Gastroesophageal sphincter (tissue), 3 donors: ENCODE measurements at regions not wholly inside any gene's neighbourhood (a gene's known extent, or its start where the extent isn't known, plus 50 kb on each side); places are given as distances from the start of the nearest gene placed in this dataset.
"Not testable (repeated sequence)": the region's sequence is repeated elsewhere in the genome, so short reads cannot be mapped to it uniquely, and the experiment has no call there.

ENCODE experiments used
- CTCF ChIP-seq, 4 experiments: fragments of 200-600 bp in 2 of 4; fragments of 450-650 bp in 2 of 4; sonication (generic) in 1 of 4; IDR thresholded peaks; one replicate each; pipeline ENCODE4 v1.5.1; 2017 to 2019; ENCODE audit warnings: antibody characterized with exemption in 4 of 4, mild to moderate bottlenecking in 2 of 4, moderate library complexity in 2 of 4
- POLR2A ChIP-seq, 2 donors: fragments of 450-650 bp; IDR thresholded peaks; one replicate each; pipeline ENCODE4 v1.6.1; 2017; ENCODE audit warnings: antibody characterized with exemption in 2 of 2, mild to moderate bottlenecking in 2 of 2, moderate library complexity in 1 of 2

GRCh38 chr6:55088011-55088410, 86.3 kb upstream of the HCRTR2 start:
- TF ChIP-seq POLR2A, CTCF (IDR thresholded peaks at IDR 0.05): not testable (repeated sequence)
